ENCODE measurements at regions not wholly inside any gene's neighbourhood (a gene's known extent, or its start where the extent isn't known, plus 50 kb on each side); places are given as distances from the start of the nearest gene placed in this dataset.
A peak's percentile ranks its signal among the peaks of the same experiment; 100 is the strongest.
"Not testable (repeated sequence)": the region's sequence is repeated elsewhere in the genome, so short reads cannot be mapped to it uniquely, and the experiment has no call there.

GRCh38 chr6:57822896-57823358 lies 505.5 kb downstream of the PRIM2 start:
- Histone ChIP-seq H4K20me1 (ENCODE audit: control insufficient read depth, insufficient read depth, insufficient read length) (no peaks in the 10 kb centered on the region), H3K27me3 (ENCODE audit: insufficient read depth, low read length) (no peaks in the 10 kb centered on the region), H2AK5ac (ENCODE audit: insufficient read length, low read length) (no peak overlapping the region), H3K9me3 (ENCODE audit: control insufficient read depth, low read depth, low read length) (no peaks in the 10 kb centered on the region), H3K23me2 (ENCODE audit: insufficient read length, low read depth, low read length, poor library complexity, severe bottlenecking) (no peaks in the 10 kb centered on the region), H3K14ac (ENCODE audit: insufficient read depth, low read length) (no peak overlapping the region), H2BK20ac (ENCODE audit: low read depth, low read length, poor library complexity, severe bottlenecking) (no peak overlapping the region), H3K23ac (ENCODE audit: insufficient read length, low read depth, low read length) (no peak overlapping the region), H3K27ac (ENCODE audit: insufficient read length, low read depth, low read length) (no peak overlapping the region), H4K91ac (ENCODE audit: insufficient read length, low read depth, low read length) (no peak overlapping the region), H2BK5ac (ENCODE audit: insufficient read length, low read length) (no peak overlapping the region), H3K4me2 (ENCODE audit: insufficient read depth, insufficient read length, low read length) (peak overlapping the region; percentile 64), H3K18ac (ENCODE audit: insufficient read length, low read depth, low read length) (no peak overlapping the region), H3K79me2 (ENCODE audit: insufficient read depth, low read length) (no peaks in the 10 kb centered on the region), H3T11ph (ENCODE audit: low read length) (no peak overlapping the region), H2AFZ (ENCODE audit: low read length) (no peak overlapping the region), H3K4ac (ENCODE audit: low read depth, low read length) (no peak overlapping the region), H3K79me1 (ENCODE audit: insufficient read depth, low read depth, low read length, poor library complexity, severe bottlenecking) (no peaks in the 10 kb centered on the region), H2BK12ac (ENCODE audit: insufficient read length, low read depth, low read length) (no peak overlapping the region), H2BK15ac (ENCODE audit: low read depth, low read length) (no peak overlapping the region), H3K56ac (ENCODE audit: insufficient read length, low read depth, low read length) (no peak overlapping the region), H4K5ac (ENCODE audit: insufficient read length, low read depth, low read length) (no peak overlapping the region), H2BK120ac (ENCODE audit: low read depth, low read length, poor library complexity, severe bottlenecking) (no peak overlapping the region), H3K4me1 (ENCODE audit: insufficient read depth, low read length) (no peaks in the 10 kb centered on the region), H3K9ac (ENCODE audit: extremely low read depth, insufficient read length, low read length) (no peak overlapping the region), H4K8ac (replicated peaks; ENCODE audit: insufficient read length, low read depth, low read length) (no peak overlapping the region)
- H3K27ac Mint-ChIP-seq: no peak overlapping the region
- H3K27me3 Mint-ChIP-seq (ENCODE audit: low read depth): peaks cover 65% of the 10 kb centered on the region
- peak; percentile 59 for DNase-seq
- H3K4me1 Mint-ChIP-seq: no peaks in the 10 kb centered on the region
- peak overlapping the region; percentile 73 to 89 for H3K4me3 Mint-ChIP-seq
- H3K36me3 Mint-ChIP-seq (ENCODE audit: insufficient read depth in 1 of 3, low read depth in 3 of 3): no peaks in the 10 kb centered on the region; a peak in 1 of 7 replicates
- peaks cover 0 to 32% of the 10 kb centered on the region in 2 experiments; a peak in 2 of 5 replicates for H3K9me3 Mint-ChIP-seq
- no peak for TF ChIP-seq CTCF (conservative IDR thresholded peaks at IDR 0.05)
- no CpG with 5 or more reads among the region's 27 CpGs for WGBS (ENCODE audit: extremely low coverage, insufficient read length, low lambda C conversion rate)

DNA sequence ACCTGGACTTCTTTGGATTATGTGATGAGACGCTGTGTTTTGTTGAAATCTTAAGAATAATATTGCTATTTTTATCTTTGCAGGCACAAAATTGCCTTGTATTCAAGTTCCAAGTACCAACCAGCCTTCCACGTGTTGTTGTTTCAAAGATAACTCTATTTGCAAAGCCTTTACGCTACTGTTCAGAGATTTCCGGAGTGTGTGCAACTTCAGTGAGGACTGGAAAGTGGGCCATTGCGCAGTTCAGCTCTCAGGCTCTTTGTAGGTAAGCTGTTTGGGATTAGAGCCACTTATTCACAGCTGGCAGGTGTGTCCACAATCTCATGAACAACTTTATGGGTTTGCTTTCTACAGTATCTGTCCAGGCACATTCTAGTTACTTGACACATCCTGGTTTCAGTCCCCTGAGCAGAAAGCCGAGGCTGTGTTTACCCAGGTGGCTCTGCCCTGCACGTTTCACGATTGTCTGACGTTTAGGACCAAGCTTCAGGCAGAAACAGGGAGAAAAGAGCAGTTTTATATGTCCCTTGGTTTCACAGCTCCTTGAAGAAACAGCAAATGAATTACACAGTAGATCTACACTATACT lies 520.3 kb downstream of the PRIM2 start:
- H2BK120ac ChIP-seq (ENCODE audit: low read depth, low read length, poor library complexity, severe bottlenecking); H3K36me3 Mint-ChIP-seq (ENCODE audit: insufficient read depth in 1 of 3, low read depth in 3 of 3); DNase-seq; H3K27ac ChIP-seq (ENCODE audit: insufficient read length, low read depth, low read length); H3K9me3 ChIP-seq (ENCODE audit: control insufficient read depth, low read depth, low read length); H2AFZ ChIP-seq (ENCODE audit: low read length); H3K79me1 ChIP-seq (ENCODE audit: insufficient read depth, low read depth, low read length, poor library complexity, severe bottlenecking); H3K4ac ChIP-seq (ENCODE audit: low read depth, low read length); H3K4me1 ChIP-seq (ENCODE audit: insufficient read depth, low read length); H3K4me3 Mint-ChIP-seq; H3K14ac ChIP-seq (ENCODE audit: insufficient read depth, low read length); H3T11ph ChIP-seq (ENCODE audit: low read length); H3K56ac ChIP-seq (ENCODE audit: insufficient read length, low read depth, low read length); H3K18ac ChIP-seq (ENCODE audit: insufficient read length, low read depth, low read length); H3K4me2 ChIP-seq (ENCODE audit: insufficient read depth, insufficient read length, low read length); H2BK20ac ChIP-seq (ENCODE audit: low read depth, low read length, poor library complexity, severe bottlenecking); H4K5ac ChIP-seq (ENCODE audit: insufficient read length, low read depth, low read length); H4K91ac ChIP-seq (ENCODE audit: insufficient read length, low read depth, low read length); H3K27ac Mint-ChIP-seq; H2BK5ac ChIP-seq (ENCODE audit: insufficient read length, low read length); H3K23me2 ChIP-seq (ENCODE audit: insufficient read length, low read depth, low read length, poor library complexity, severe bottlenecking); H3K27me3 ChIP-seq (ENCODE audit: insufficient read depth, low read length); H2AK5ac ChIP-seq (ENCODE audit: insufficient read length, low read length); H2BK15ac ChIP-seq (ENCODE audit: low read depth, low read length); H3K79me2 ChIP-seq (ENCODE audit: insufficient read depth, low read length); H4K8ac ChIP-seq (replicated peaks; ENCODE audit: insufficient read length, low read depth, low read length); H2BK12ac ChIP-seq (ENCODE audit: insufficient read length, low read depth, low read length); H3K9ac ChIP-seq (ENCODE audit: extremely low read depth, insufficient read length, low read length); H4K20me1 ChIP-seq (ENCODE audit: control insufficient read depth, insufficient read depth, insufficient read length); H3K23ac ChIP-seq (ENCODE audit: insufficient read length, low read depth, low read length); H3K27me3 Mint-ChIP-seq (ENCODE audit: low read depth); H3K4me1 Mint-ChIP-seq: not testable (repeated sequence)
- WGBS (ENCODE audit: extremely low coverage, insufficient read length, low lambda C conversion rate): no CpG with 5 or more reads among the region's 9 CpGs
- H3K9me3 Mint-ChIP-seq: peaks cover 0 to 68% of the 10 kb centered on the region in 2 experiments; a peak in 2 of 5 replicates
